Keratinocyte (primary cell): ENCODE measurements at regions not wholly inside any gene's neighbourhood (a gene's known extent, or its start where the extent isn't known, plus 50 kb on each side); places are given as distances from the start of the nearest gene placed in this dataset.

Source experiments
- DNase-seq: peaks from one replicate; pipeline ENCODE4 v3.0.0-alpha.2; 2011; ENCODE audit warnings: low read depth, missing footprints, low spot score
- FAIRE-seq: peaks from 2 replicates; lab custom pipeline; 2011; peaks lifted over from hg19 to GRCh38; lab: Jason Lieb, UNC
- H2AFZ ChIP-seq: 2 replicates; pipeline ENCODE4 v1.6.0; 2012; ENCODE audit warnings: low read length, control low read depth, inconsistent platforms; ENCODE audit not compliant: control insufficient read depth
- H3K27ac ChIP-seq: 2 replicates; pipeline ENCODE4 v1.5.1; 2011; ENCODE audit warnings: low read length; ENCODE audit not compliant: control insufficient read depth, insufficient read depth
- H3K27me3 ChIP-seq: 3 replicates; pipeline ENCODE4 v1.6.0; 2011; ENCODE audit warnings: low read length; ENCODE audit not compliant: control insufficient read depth, insufficient read depth; ENCODE audit errors: extremely low read depth
- H3K36me3 ChIP-seq, 2 experiments: 2 replicates in 1 of 2; 3 replicates in 1 of 2; pipeline ENCODE4 v1.5.1; 2011; ENCODE audit warnings: low read length in 2 of 2, mild to moderate bottlenecking in 1 of 2; ENCODE audit not compliant: control insufficient read depth in 2 of 2, insufficient read depth in 2 of 2; ENCODE audit errors: extremely low read depth in 1 of 2
- H3K4me1 ChIP-seq: 3 replicates; pipeline ENCODE4 v1.5.1; 2011; ENCODE audit warnings: low read length; ENCODE audit not compliant: control insufficient read depth, insufficient read depth; ENCODE audit errors: extremely low read depth
- H3K4me2 ChIP-seq: 3 replicates; pipeline ENCODE4 v1.6.0; 2011; ENCODE audit warnings: low read depth, low read length; ENCODE audit not compliant: control insufficient read depth, insufficient read depth; ENCODE audit errors: extremely low read depth
- H3K4me3 ChIP-seq, 3 experiments: fragments of 200-600 bp in 1 of 3; sonication (generic) in 1 of 3; 2 replicates in 2 of 3; 3 replicates in 1 of 3; pipeline ENCODE4 v1.5.1; 2011 to 2016; ENCODE audit warnings: low read length in 3 of 3, mild to moderate bottlenecking in 3 of 3, control low read depth in 2 of 3, inconsistent platforms in 1 of 3, low read depth in 1 of 3, mixed read lengths in 1 of 3, mixed run types in 1 of 3, moderate library complexity in 1 of 3; ENCODE audit not compliant: control insufficient read depth in 2 of 3, insufficient read depth in 2 of 3; ENCODE audit errors: extremely low read depth in 1 of 3
- H3K79me2 ChIP-seq: 2 replicates; pipeline ENCODE4 v1.6.0; 2012; ENCODE audit warnings: low read length; ENCODE audit not compliant: control insufficient read depth, insufficient read depth
- H3K9ac ChIP-seq: 3 replicates; pipeline ENCODE4 v1.6.0; 2011; ENCODE audit warnings: low read length; ENCODE audit not compliant: control insufficient read depth, insufficient read depth; ENCODE audit errors: extremely low read depth
- H3K9me1 ChIP-seq: 3 replicates; pipeline ENCODE4 v1.6.0; 2011; ENCODE audit warnings: low read length; ENCODE audit not compliant: control insufficient read depth, insufficient read depth; ENCODE audit errors: extremely low read depth
- H3K9me3 ChIP-seq: 2 replicates; pipeline ENCODE4 v1.5.1; 2012; ENCODE audit warnings: low read depth, low read length; ENCODE audit not compliant: control insufficient read depth
- H4K20me1 ChIP-seq: 3 replicates; pipeline ENCODE4 v1.6.0; 2011; ENCODE audit warnings: low read length; ENCODE audit not compliant: control insufficient read depth, insufficient read depth; ENCODE audit errors: extremely low read depth
- EZH2 ChIP-seq: IDR thresholded peaks from one replicate; pipeline ENCODE4 v1.6.1; 2012; ENCODE audit warnings: inconsistent platforms, mild to moderate bottlenecking, low read length, moderate library complexity
- dilution Hi-C: fragments of 300-500 bp; cut with MboI; formaldehyde crosslinking; loops from one replicate; pipeline ENCODE4 v1.7.0; 2020; ENCODE audit warnings: low sequenced_read_pairs; ENCODE audit not compliant: extremely low pct_ligation_motif_present
- TF ChIP-seq, protein P1 (sequence below), 3 experiments: IDR thresholded peaks in 1 of 3; conservative IDR thresholded peaks in 1 of 3; optimal IDR thresholded peaks in 1 of 3; 2 replicates in 2 of 3; 3 replicates in 1 of 3; pipeline versions ENCODE3 to v1.5.1; 2011; ENCODE audit warnings: low read length in 3 of 3, mild to moderate bottlenecking in 3 of 3, moderate library complexity in 2 of 3, control low read depth in 1 of 3, inconsistent platforms in 1 of 3; ENCODE audit not compliant: insufficient read depth in 2 of 3; ENCODE audit errors: extremely low read depth in 1 of 3

DNA sequence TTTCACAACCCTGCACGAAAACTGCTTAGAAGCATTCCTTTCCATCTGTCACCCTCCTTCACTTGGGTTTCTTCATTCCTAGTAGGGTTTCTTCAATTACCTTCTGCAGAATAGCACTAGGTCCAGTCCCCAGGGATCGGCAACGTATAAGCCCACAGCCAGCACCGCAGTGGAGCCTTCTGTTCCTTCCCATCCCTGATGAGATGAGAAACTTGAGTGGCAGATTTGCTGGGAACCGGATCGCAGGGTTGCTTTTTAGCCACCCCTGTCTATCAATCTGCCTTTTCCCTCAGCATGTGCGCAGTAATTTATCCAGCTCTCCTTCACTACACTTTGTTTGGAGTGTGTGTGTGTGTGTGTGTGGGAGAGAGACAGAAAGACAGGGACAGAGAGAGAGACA lies 94.2 kb downstream of the CD8B2 start:
- Histone ChIP-seq H2AFZ (no peak overlapping the region), H3K9me1 (no peaks in the 10 kb centered on the region), H3K79me2 (no peaks in the 10 kb centered on the region), H3K4me2 (no peak overlapping the region), H4K20me1 (no peaks in the 10 kb centered on the region), H3K27ac (no peak overlapping the region), H3K4me3 (no peak overlapping the region), H3K4me1 (no peaks in the 10 kb centered on the region), H3K9me3 (no peaks in the 10 kb centered on the region), H3K27me3 (peaks cover 19% of the 10 kb centered on the region), H3K9ac (no peak overlapping the region), H3K36me3 (no peaks in the 10 kb centered on the region)
- DNase-seq (no peak), FAIRE-seq (no peak)
- dilution Hi-C loops: no loop called here
- TF ChIP-seq, protein P1, sequence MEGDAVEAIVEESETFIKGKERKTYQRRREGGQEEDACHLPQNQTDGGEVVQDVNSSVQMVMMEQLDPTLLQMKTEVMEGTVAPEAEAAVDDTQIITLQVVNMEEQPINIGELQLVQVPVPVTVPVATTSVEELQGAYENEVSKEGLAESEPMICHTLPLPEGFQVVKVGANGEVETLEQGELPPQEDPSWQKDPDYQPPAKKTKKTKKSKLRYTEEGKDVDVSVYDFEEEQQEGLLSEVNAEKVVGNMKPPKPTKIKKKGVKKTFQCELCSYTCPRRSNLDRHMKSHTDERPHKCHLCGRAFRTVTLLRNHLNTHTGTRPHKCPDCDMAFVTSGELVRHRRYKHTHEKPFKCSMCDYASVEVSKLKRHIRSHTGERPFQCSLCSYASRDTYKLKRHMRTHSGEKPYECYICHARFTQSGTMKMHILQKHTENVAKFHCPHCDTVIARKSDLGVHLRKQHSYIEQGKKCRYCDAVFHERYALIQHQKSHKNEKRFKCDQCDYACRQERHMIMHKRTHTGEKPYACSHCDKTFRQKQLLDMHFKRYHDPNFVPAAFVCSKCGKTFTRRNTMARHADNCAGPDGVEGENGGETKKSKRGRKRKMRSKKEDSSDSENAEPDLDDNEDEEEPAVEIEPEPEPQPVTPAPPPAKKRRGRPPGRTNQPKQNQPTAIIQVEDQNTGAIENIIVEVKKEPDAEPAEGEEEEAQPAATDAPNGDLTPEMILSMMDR (optimal IDR thresholded peaks at IDR 0.05 in 1 of 3, IDR thresholded peaks at IDR 0.05 in 1 of 3, conservative IDR thresholded peaks at IDR 0.05 in 1 of 3; ENCODE audit: extremely low read depth in 1 of 3, insufficient read depth in 2 of 3, low read length in 3 of 3): no peak
- TF ChIP-seq EZH2: no peak

DNA sequence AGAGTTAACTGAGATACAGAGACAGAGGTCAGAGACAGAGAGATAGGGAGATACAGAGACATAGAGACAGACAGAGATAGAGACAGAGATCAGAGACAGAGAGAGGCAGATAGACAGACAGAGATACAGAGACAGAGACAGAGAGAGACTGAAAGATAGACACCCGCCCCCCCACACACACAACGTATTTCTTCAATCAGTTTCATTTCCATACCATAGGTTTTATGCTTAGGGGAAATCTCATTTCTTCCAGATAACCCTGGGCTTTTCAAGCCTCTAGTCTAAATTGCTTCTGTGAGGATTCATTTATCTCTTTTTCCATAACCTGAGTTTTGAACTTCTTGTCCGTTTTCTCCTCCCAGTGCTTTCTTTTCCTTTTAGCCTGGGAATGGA lies 94.6 kb downstream of the CD8B2 start:
- no peaks in the 10 kb centered on the region for H4K20me1 ChIP-seq
- peak overlapping the region in 2 of 3 experiments; percentile 45 to 53 for H3K4me3 ChIP-seq
- no peaks in the 10 kb centered on the region for H3K9me3 ChIP-seq
- no peaks in the 10 kb centered on the region for H3K79me2 ChIP-seq
- H3K27ac ChIP-seq: no peak overlapping the region
- DNase-seq (no peak), FAIRE-seq (no peak)
- peak overlapping the region; percentile 24 for H3K9ac ChIP-seq
- dilution Hi-C loops: no loop called here
- H3K36me3 ChIP-seq: no peaks in the 10 kb centered on the region
- H3K4me1 ChIP-seq: no peaks in the 10 kb centered on the region
- peak overlapping the region; percentile 82 for H3K4me2 ChIP-seq
- peak overlapping the region; percentile 55 for H2AFZ ChIP-seq
- TF ChIP-seq, protein P1 (optimal IDR thresholded peaks at IDR 0.05 in 1 of 3, IDR thresholded peaks at IDR 0.05 in 1 of 3, conservative IDR thresholded peaks at IDR 0.05 in 1 of 3; ENCODE audit: extremely low read depth in 1 of 3, insufficient read depth in 2 of 3, low read length in 3 of 3): no peak
- no peak for TF ChIP-seq EZH2
- no peaks in the 10 kb centered on the region for H3K9me1 ChIP-seq
- peaks cover 19% of the 10 kb centered on the region for H3K27me3 ChIP-seq
